OCI-LY7 (cell line): ENCODE measurements at regions not wholly inside any gene's neighbourhood (a gene's known extent, or its start where the extent isn't known, plus 50 kb on each side); places are given as distances from the start of the nearest gene placed in this dataset.

Experiments
- CTCF ChIP-seq: fragments of 200-600 bp; sonication (generic); conservative IDR thresholded peaks from 2 replicates; pipeline ENCODE4 v1.5.1; 2014; ENCODE audit warnings: mild to moderate bottlenecking, antibody characterized with exemption, low read length, moderate library complexity, mixed read lengths
- EZH2phosphoT487 ChIP-seq: fragments of 200-600 bp; sonication (generic); IDR thresholded peaks from 2 replicates; pipeline ENCODE4 v1.6.1; 2018; ENCODE audit warnings: low read depth, borderline replicate concordance, mild to moderate bottlenecking, mixed run types, antibody characterized with exemption, low read length, moderate library complexity, mixed read lengths

DNA sequence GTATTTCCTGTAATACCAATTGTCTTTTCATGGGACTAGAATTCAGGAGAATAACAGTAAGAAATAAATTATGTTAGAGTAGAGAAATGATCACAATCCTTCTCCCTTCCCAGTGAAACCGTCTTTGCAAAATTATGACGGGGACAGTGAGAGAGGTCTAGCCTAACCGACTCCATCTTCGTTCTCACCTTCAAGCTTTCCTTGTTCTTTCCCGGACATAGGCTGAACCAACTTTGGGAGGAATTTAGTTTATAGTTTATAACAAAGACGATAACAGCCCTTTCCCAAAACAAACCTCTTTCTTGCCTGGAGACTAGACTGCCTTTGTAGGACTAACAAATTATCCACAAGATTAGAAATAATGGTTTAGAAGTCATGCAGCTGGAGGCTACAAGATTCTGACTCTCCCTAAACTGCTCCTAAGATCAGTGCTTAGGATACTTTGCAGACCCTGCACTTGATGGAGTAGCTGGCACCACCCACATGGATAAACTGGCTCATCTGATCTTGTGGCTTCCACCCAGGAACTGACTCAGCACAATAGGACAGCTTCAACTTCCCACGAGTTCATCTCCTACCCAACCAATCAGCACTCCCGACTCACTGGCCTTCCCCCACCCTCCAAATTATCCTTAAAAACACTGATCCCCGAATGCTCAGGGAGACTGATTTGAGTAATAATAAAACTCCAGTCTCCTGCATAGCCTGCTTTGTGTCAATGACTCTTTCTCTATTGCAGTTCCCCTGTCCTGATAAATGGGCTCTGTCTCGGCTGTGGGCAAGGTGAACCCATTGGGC, 521.2 kb upstream of the TBX3 start:
- TF ChIP-seq CTCF (no peak), EZH2phosphoT487 (no peak)
